Ascending aorta (tissue), 2 donors: ENCODE measurements at regions not wholly inside any gene's neighbourhood (a gene's known extent, or its start where the extent isn't known, plus 50 kb on each side); places are given as distances from the start of the nearest gene placed in this dataset.

ENCODE experiments used
- DNase-seq, 2 donors: peaks; one replicate each; pipeline ENCODE4 v3.0.0-alpha.2; 2019; ENCODE audit warnings: low spot score in 2 of 2
- H3K27ac ChIP-seq, 2 donors: fragments of 200-600 bp; sonication (generic); one replicate each; pipeline ENCODE4 v1.5.1; 2016 to 2017; ENCODE audit warnings: mild to moderate bottlenecking in 1 of 2
- H3K27me3 ChIP-seq: fragments of 200-600 bp; sonication (generic); one replicate; pipeline ENCODE4 v1.5.1; 2017
- H3K36me3 ChIP-seq, 2 donors: fragments of 200-600 bp; sonication (generic); one replicate each; pipeline ENCODE4 v1.5.1; 2016
- H3K4me1 ChIP-seq, 2 donors: fragments of 200-600 bp; sonication (generic); one replicate each; pipeline ENCODE4 v1.5.1; 2016 to 2017; ENCODE audit warnings: mild to moderate bottlenecking in 1 of 2
- H3K4me3 ChIP-seq, 2 donors: fragments of 200-600 bp; sonication (generic); one replicate each; pipeline ENCODE4 v1.5.1; 2016 to 2017; ENCODE audit warnings: mild to moderate bottlenecking in 1 of 2
- H3K9me3 ChIP-seq, 2 donors: fragments of 200-600 bp; sonication (generic); one replicate each; pipeline ENCODE4 v1.5.1; 2016
- CTCF ChIP-seq, 3 experiments: fragments of 200-600 bp in 2 of 3; fragments of 450-650 bp in 1 of 3; sonication (generic) in 2 of 3; IDR thresholded peaks; one replicate each; pipeline ENCODE4 v1.5.1; 2016 to 2019; ENCODE audit warnings: antibody characterized with exemption in 3 of 3, mild to moderate bottlenecking in 1 of 3, moderate library complexity in 1 of 3
- intact Hi-C: fragments of 100-400 bp; cut with DNase I; formaldehyde crosslinking; loops from one replicate; pipeline ENCODE4 v1.15.1; 2023

- Histone ChIP-seq H3K27ac (no peak overlapping the region), H3K9me3 (no peaks in the 10 kb centered on the region), H3K27me3 (no peaks in the 10 kb centered on the region), H3K4me1 (no peaks in the 10 kb centered on the region), H3K4me3 (no peak overlapping the region), H3K36me3 (no peaks in the 10 kb centered on the region)
- no peak for TF ChIP-seq CTCF (IDR thresholded peaks at IDR 0.05)
- no peak for DNase-seq
- intact Hi-C loops: no loop called here
Observed at GRCh38 chr2:147464737-147465357, 380.0 kb upstream of the ACVR2A start.

- no peak for TF ChIP-seq CTCF (IDR thresholded peaks at IDR 0.05)
- Histone ChIP-seq H3K4me1 (no peaks in the 10 kb centered on the region), H3K36me3 (no peaks in the 10 kb centered on the region), H3K27me3 (no peaks in the 10 kb centered on the region), H3K27ac (no peak overlapping the region), H3K4me3 (no peak overlapping the region), H3K9me3 (no peaks in the 10 kb centered on the region)
- intact Hi-C loops: no loop called here
- no peak for DNase-seq
Observed at GRCh38 chr2:147463881-147464520, 380.8 kb upstream of the ACVR2A start.

GRCh38 chr2:147460155-147460554, 384.7 kb upstream of the ACVR2A start:
- no peak for DNase-seq
- no peaks in the 10 kb centered on the region for H3K9me3 ChIP-seq
- no peak overlapping the region for H3K4me3 ChIP-seq
- no peak for TF ChIP-seq CTCF (IDR thresholded peaks at IDR 0.05)
- no peak overlapping the region for H3K27ac ChIP-seq
- H3K4me1 ChIP-seq: no peaks in the 10 kb centered on the region
- no peaks in the 10 kb centered on the region for H3K36me3 ChIP-seq
- no peaks in the 10 kb centered on the region for H3K27me3 ChIP-seq
- intact Hi-C loops: no loop called here

- no peaks in the 10 kb centered on the region for H3K27me3 ChIP-seq
- no peak overlapping the region for H3K4me3 ChIP-seq
- DNase-seq: no peak
- intact Hi-C loops: no loop called here
- no peak overlapping the region for H3K27ac ChIP-seq
- TF ChIP-seq CTCF (IDR thresholded peaks at IDR 0.05): no peak
- H3K9me3 ChIP-seq: no peaks in the 10 kb centered on the region
- H3K4me1 ChIP-seq: no peaks in the 10 kb centered on the region
- no peaks in the 10 kb centered on the region for H3K36me3 ChIP-seq
Observed at GRCh38 chr2:147456779-147457178, 388.1 kb upstream of the ACVR2A start.

GRCh38 chr2:147451902-147452515, 392.8 kb upstream of the ACVR2A start:
- TF ChIP-seq CTCF (IDR thresholded peaks at IDR 0.05): no peak
- DNase-seq: no peak
- intact Hi-C loops: no loop called here
- H3K9me3 ChIP-seq: no peaks in the 10 kb centered on the region
- no peak overlapping the region for H3K27ac ChIP-seq
- H3K27me3 ChIP-seq: no peaks in the 10 kb centered on the region
- H3K4me1 ChIP-seq: no peaks in the 10 kb centered on the region
- no peak overlapping the region for H3K4me3 ChIP-seq
- H3K36me3 ChIP-seq: no peaks in the 10 kb centered on the region
